ENCODE measurements at regions not wholly inside any gene's neighbourhood (a gene's known extent, or its start where the extent isn't known, plus 50 kb on each side); places are given as distances from the start of the nearest gene placed in this dataset.

DNA sequence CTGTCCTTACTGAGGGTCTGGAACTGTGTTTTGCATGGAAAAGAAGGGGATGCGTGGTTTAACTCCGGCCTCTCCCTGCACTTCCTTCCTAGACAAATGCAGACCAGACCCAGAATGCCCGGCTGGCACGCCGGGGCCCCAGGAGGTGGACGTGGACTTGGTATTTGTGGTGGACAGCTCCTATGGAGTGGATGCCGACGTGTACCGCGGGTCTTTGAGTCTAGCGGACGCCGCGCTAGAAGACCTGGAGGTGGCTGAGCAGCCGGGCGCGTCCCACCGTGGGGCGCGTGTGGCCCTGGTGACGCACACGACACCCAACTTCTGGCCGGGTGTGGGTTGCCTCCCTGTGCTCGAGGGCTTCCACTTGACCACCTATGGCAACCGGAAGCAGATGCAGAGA lies 81.8 kb upstream of the COL6A5 start:
- no peak for DNase-seq

DNA sequence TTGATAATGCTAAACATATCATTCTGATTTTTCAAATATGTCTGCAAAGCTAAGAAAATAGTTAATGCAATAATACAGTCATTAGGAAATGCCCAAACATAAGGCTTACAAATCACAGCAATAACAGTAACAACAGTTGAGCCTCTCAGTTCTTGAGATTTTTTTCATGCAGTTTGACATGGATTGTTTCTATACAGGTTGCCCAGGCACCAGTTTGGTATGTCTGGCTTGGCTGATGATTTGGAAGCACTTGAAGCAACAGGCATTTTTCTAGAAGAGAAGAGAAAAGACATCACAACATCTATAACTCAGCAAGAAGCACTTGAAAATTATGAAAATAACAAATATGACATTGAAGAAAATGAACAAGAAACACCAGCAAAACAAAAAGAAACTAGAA lies 78.7 kb upstream of the COL6A5 start:
- DNase-seq, result no peak

GRCh38 chr3:130276203-130276803 lies 69.2 kb upstream of the COL6A5 start:
- DNase-seq, result peak; percentile 13

- DNase-seq, result no peak
Observed at GRCh38 chr3:130288670-130289069, 56.8 kb upstream of the COL6A5 start.

DNA sequence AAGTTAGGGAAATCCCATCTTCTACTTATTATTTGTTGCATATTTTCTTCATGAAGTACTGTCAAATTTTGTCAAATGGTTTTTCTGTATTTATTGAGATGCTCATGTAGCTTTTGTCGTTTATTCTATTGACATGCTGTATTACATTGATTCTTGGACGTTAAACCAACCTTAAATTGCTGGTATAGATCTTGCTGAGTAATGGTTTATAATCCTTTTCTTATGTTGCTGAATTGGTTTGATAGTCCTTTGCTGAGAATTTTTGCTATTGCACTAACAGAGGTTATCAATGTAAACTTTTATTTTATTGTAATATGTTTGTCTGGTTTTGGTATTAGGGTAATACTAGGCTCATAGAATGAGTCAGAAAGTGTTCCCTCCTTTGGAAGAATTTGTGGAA lies 54.3 kb upstream of the COL6A5 start:
- DNase-seq, result no peak

- DNase-seq, result no peak
Observed at GRCh38 chr3:130293247-130293646, 52.2 kb upstream of the COL6A5 start.
